ENCODE measurements at regions not wholly inside any gene's neighbourhood (a gene's known extent, or its start where the extent isn't known, plus 50 kb on each side); places are given as distances from the start of the nearest gene placed in this dataset.

GRCh38 chr2:12075603-12076002 lies 329.2 kb downstream of the LPIN1 start:
- DNase-seq (ENCODE audit: low spot score): no peak
- H3K4me1 ChIP-seq (ENCODE audit: insufficient read depth, low read length, poor library complexity, severe bottlenecking): peaks cover 22% of the 10 kb centered on the region
- no peaks in the 10 kb centered on the region for H3K36me3 ChIP-seq (ENCODE audit: insufficient read depth, low read length)
- H3K9me3 ChIP-seq (ENCODE audit: low read length): no peaks in the 10 kb centered on the region
- POLR2A ChIA-PET: no interaction called here
- TF ChIP-seq EZH2phosphoT487 (IDR thresholded peaks at IDR 0.05; ENCODE audit: borderline replicate concordance, low read depth, low read length) (no peak), CTCF (conservative IDR thresholded peaks at IDR 0.05; ENCODE audit: low read length) (no peak)
- H3K4me3 ChIP-seq (ENCODE audit: low read depth, low read length, poor library complexity, severe bottlenecking): no peak overlapping the region
- H3K27ac ChIP-seq (ENCODE audit: low read depth, low read length, poor library complexity, severe bottlenecking): no peak overlapping the region
- H4K20me1 ChIP-seq (ENCODE audit: insufficient read depth, low read length): no peaks in the 10 kb centered on the region
- no peaks in the 10 kb centered on the region for H3K9me2 ChIP-seq (ENCODE audit: insufficient read depth, low read length)
- CTCF ChIA-PET (ENCODE audit: unreplicated experiment): no interaction called here
- H3K79me2 ChIP-seq (ENCODE audit: insufficient read depth, low read depth, low read length): no peaks in the 10 kb centered on the region
- no TSS peak for BruUV-seq (replicated peaks)
- intact Hi-C loops (cut with micrococcal nuclease; ENCODE audit: unreplicated experiment): no loop called here
- H3K4me2 ChIP-seq (ENCODE audit: low read length): no peak overlapping the region
- no peak overlapping the region for H2AFZ ChIP-seq (ENCODE audit: low read length)

GRCh38 chr2:12076810-12077209 lies 330.4 kb downstream of the LPIN1 start:
- Histone ChIP-seq H3K36me3 (ENCODE audit: insufficient read depth, low read length) (no peaks in the 10 kb centered on the region), H4K20me1 (ENCODE audit: insufficient read depth, low read length) (no peaks in the 10 kb centered on the region), H3K79me2 (ENCODE audit: insufficient read depth, low read depth, low read length) (no peaks in the 10 kb centered on the region), H3K4me1 (ENCODE audit: insufficient read depth, low read length, poor library complexity, severe bottlenecking) (peaks cover 10% of the 10 kb centered on the region), H3K9me3 (ENCODE audit: low read length) (no peaks in the 10 kb centered on the region), H3K9me2 (ENCODE audit: insufficient read depth, low read length) (no peaks in the 10 kb centered on the region), H3K27ac (ENCODE audit: low read depth, low read length, poor library complexity, severe bottlenecking) (no peak overlapping the region), H3K4me3 (ENCODE audit: low read depth, low read length, poor library complexity, severe bottlenecking) (no peak overlapping the region), H3K4me2 (ENCODE audit: low read length) (no peak overlapping the region), H2AFZ (ENCODE audit: low read length) (no peak overlapping the region; the same call in 1 of the 2 replicates)
- TF ChIP-seq EZH2phosphoT487 (IDR thresholded peaks at IDR 0.05; ENCODE audit: borderline replicate concordance, low read depth, low read length) (no peak), CTCF (conservative IDR thresholded peaks at IDR 0.05; ENCODE audit: low read length) (no peak)
- CTCF ChIA-PET (ENCODE audit: unreplicated experiment): no interaction called here
- POLR2A ChIA-PET: interaction anchor here (0.7 kb wide), 1 partner anchor 221 kb away, joined by 3 read pairs; no protein-coding TSS in a partner anchor
- no peak for DNase-seq (ENCODE audit: low spot score)
- intact Hi-C loops (cut with micrococcal nuclease; ENCODE audit: unreplicated experiment): no loop called here
- BruUV-seq (replicated peaks): no TSS peak

GRCh38 chr2:12080360-12080759 lies 333.9 kb downstream of the LPIN1 start:
- no peak for TF ChIP-seq CTCF (conservative IDR thresholded peaks at IDR 0.05; ENCODE audit: low read length)
- no peak for TF ChIP-seq EZH2phosphoT487 (IDR thresholded peaks at IDR 0.05; ENCODE audit: borderline replicate concordance, low read depth, low read length)
- no peak overlapping the region for H3K27ac ChIP-seq (ENCODE audit: low read depth, low read length, poor library complexity, severe bottlenecking)
- H3K4me1 ChIP-seq (ENCODE audit: insufficient read depth, low read length, poor library complexity, severe bottlenecking): peaks cover 16% of the 10 kb centered on the region
- H3K79me2 ChIP-seq (ENCODE audit: insufficient read depth, low read depth, low read length): no peaks in the 10 kb centered on the region
- intact Hi-C loops (cut with micrococcal nuclease; ENCODE audit: unreplicated experiment): no loop called here
- no peaks in the 10 kb centered on the region for H3K36me3 ChIP-seq (ENCODE audit: insufficient read depth, low read length)
- no peak for DNase-seq (ENCODE audit: low spot score)
- H3K9me2 ChIP-seq (ENCODE audit: insufficient read depth, low read length): no peaks in the 10 kb centered on the region
- H2AFZ ChIP-seq (ENCODE audit: low read length): no peak overlapping the region
- POLR2A ChIA-PET: interaction anchor here (1.3 to 2.9 kb wide), 2 partner anchors 15 to 89 kb away, joined by 4 to 8 read pairs; no protein-coding TSS in a partner anchor
- no peaks in the 10 kb centered on the region for H4K20me1 ChIP-seq (ENCODE audit: insufficient read depth, low read length)
- no peak overlapping the region for H3K4me3 ChIP-seq (ENCODE audit: low read depth, low read length, poor library complexity, severe bottlenecking)
- H3K9me3 ChIP-seq (ENCODE audit: low read length): no peaks in the 10 kb centered on the region
- BruUV-seq (replicated peaks): no TSS peak
- no peak overlapping the region for H3K4me2 ChIP-seq (ENCODE audit: low read length)
- CTCF ChIA-PET (ENCODE audit: unreplicated experiment): no interaction called here
